ENCODE measurements at regions not wholly inside any gene's neighbourhood (a gene's known extent, or its start where the extent isn't known, plus 50 kb on each side); places are given as distances from the start of the nearest gene placed in this dataset.

DNA sequence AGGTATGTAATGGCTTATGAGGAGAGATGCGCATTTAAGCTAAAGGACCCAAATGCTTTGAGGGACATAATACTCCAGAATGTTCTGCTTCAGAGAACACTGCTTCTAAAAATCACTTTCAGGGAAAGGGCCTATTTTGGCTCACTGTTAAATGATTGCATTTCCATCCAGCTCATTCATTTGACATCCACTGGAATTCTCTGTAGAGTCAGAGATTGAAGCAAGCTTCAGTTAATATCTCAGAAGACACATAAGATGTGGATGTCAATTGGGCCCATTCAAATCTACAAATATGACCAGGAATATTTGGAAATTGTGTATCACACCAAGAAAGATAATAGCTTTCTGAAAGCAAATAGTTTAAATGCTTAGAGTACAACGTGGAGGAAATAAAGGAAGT lies 209.9 kb upstream of the VSTM2A start:
- Histone ChIP-seq H3K4me2 (ENCODE audit: low read length) (no peak overlapping the region), H3K4me1 (ENCODE audit: insufficient read depth, low read length) (no peaks in the 10 kb centered on the region), H3K4me3 (ENCODE audit: low read length) (no peak overlapping the region), H3K9ac (ENCODE audit: low read length) (no peak overlapping the region), H3K36me3 (ENCODE audit: low read depth, low read length) (no peaks in the 10 kb centered on the region), H3F3A (ENCODE audit: low read length, unreplicated experiment) (no peaks in the 10 kb centered on the region), H4K20me1 (ENCODE audit: low read length) (no peaks in the 10 kb centered on the region), H3K27me3 (ENCODE audit: low read length) (no peaks in the 10 kb centered on the region), H3K9me3 (ENCODE audit: low read length) (no peaks in the 10 kb centered on the region), H2AFZ (ENCODE audit: low read length) (no peak overlapping the region), H3K79me2 (ENCODE audit: low read length) (no peaks in the 10 kb centered on the region), H3K9me2 (replicated peaks; ENCODE audit: low read length) (no peaks in the 10 kb centered on the region), H3K27ac (ENCODE audit: low read length) (no peak overlapping the region)
- TF ChIP-seq EZH2 (IDR thresholded peaks at IDR 0.05; ENCODE audit: low read length, unreplicated experiment), result no peak
- TF ChIP-seq, protein P1, sequence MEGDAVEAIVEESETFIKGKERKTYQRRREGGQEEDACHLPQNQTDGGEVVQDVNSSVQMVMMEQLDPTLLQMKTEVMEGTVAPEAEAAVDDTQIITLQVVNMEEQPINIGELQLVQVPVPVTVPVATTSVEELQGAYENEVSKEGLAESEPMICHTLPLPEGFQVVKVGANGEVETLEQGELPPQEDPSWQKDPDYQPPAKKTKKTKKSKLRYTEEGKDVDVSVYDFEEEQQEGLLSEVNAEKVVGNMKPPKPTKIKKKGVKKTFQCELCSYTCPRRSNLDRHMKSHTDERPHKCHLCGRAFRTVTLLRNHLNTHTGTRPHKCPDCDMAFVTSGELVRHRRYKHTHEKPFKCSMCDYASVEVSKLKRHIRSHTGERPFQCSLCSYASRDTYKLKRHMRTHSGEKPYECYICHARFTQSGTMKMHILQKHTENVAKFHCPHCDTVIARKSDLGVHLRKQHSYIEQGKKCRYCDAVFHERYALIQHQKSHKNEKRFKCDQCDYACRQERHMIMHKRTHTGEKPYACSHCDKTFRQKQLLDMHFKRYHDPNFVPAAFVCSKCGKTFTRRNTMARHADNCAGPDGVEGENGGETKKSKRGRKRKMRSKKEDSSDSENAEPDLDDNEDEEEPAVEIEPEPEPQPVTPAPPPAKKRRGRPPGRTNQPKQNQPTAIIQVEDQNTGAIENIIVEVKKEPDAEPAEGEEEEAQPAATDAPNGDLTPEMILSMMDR (conservative IDR thresholded peaks at IDR 0.05; ENCODE audit: low read depth, low read length), result no peak
- TF ChIP-seq EZH2phosphoT487 (IDR thresholded peaks at IDR 0.05; ENCODE audit: borderline replicate concordance, low read length), result no peak
- DNase-seq, result no peak
- ChIA-PET POLR2A (ENCODE audit: unreplicated experiment) (no interaction called here), CTCF (no interaction called here)
- intact Hi-C loops (cut with micrococcal nuclease), result no loop called here
- ATAC-seq, result no peak
- BruUV-seq (replicated peaks), result no TSS peak

DNA sequence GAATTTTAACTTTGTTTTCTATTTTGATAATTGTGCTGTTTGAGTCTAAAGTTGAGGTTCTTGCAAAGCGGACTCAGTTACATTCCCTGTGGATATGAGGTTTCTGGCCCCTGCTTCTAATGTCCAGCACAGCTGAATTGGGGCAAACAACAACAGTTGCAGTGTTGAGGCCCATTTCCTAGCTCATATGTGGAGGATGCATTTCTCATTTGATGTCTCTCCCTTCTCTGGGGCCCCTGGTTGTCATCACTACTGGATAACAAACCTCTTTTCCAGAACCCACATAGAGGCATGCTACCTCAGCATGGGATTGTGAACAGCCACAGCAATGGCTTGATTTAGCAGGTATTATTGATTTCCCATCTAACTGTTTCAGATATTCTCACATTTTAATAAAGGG lies 208.2 kb upstream of the VSTM2A start:
- Histone ChIP-seq H3K9me2 (replicated peaks; ENCODE audit: low read length) (no peaks in the 10 kb centered on the region), H3K79me2 (ENCODE audit: low read length) (no peaks in the 10 kb centered on the region), H3K4me3 (ENCODE audit: low read length) (no peak overlapping the region), H3K27me3 (ENCODE audit: low read length) (no peaks in the 10 kb centered on the region), H3F3A (ENCODE audit: low read length, unreplicated experiment) (no peaks in the 10 kb centered on the region), H4K20me1 (ENCODE audit: low read length) (no peaks in the 10 kb centered on the region), H3K9me3 (ENCODE audit: low read length) (no peaks in the 10 kb centered on the region), H3K27ac (ENCODE audit: low read length) (no peak overlapping the region), H3K4me2 (ENCODE audit: low read length) (no peak overlapping the region), H2AFZ (ENCODE audit: low read length) (no peak overlapping the region), H3K9ac (ENCODE audit: low read length) (no peak overlapping the region), H3K4me1 (ENCODE audit: insufficient read depth, low read length) (no peaks in the 10 kb centered on the region), H3K36me3 (ENCODE audit: low read depth, low read length) (no peaks in the 10 kb centered on the region)
- ChIA-PET CTCF (no interaction called here), POLR2A (ENCODE audit: unreplicated experiment) (no interaction called here)
- intact Hi-C loops (cut with micrococcal nuclease), result no loop called here
- TF ChIP-seq, protein P1 (conservative IDR thresholded peaks at IDR 0.05; ENCODE audit: low read depth, low read length), result no peak
- TF ChIP-seq EZH2phosphoT487 (IDR thresholded peaks at IDR 0.05; ENCODE audit: borderline replicate concordance, low read length) (no peak), EZH2 (IDR thresholded peaks at IDR 0.05; ENCODE audit: low read length, unreplicated experiment) (no peak)
- no peak for DNase-seq
- BruUV-seq (replicated peaks), result no TSS peak
- ATAC-seq, result no peak

DNA sequence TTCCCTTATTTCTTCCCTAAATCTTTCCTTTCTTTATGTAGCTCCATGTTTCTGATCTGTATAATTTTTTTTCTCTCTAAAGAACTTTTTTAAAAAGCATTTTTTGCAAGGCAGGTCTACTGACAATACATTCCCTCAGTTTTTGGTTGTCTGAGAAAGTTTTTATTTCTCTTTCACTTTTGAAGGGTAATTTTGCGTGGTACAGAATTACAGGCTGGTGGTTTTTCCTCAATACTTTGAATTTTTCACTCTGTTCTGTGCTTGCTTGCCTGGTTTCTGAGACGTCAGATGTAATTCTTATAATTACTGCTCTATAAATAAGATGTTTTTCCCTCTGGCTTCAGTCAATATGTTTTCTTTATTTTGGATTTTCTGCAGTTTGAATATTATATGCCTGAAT lies 205.4 kb upstream of the VSTM2A start:
- Histone ChIP-seq H3K9me2 (replicated peaks; ENCODE audit: low read length) (no peaks in the 10 kb centered on the region), H2AFZ (ENCODE audit: low read length) (no peak overlapping the region), H3F3A (ENCODE audit: low read length, unreplicated experiment) (no peaks in the 10 kb centered on the region), H3K4me1 (ENCODE audit: insufficient read depth, low read length) (no peaks in the 10 kb centered on the region), H3K9me3 (ENCODE audit: low read length) (no peaks in the 10 kb centered on the region), H3K4me3 (ENCODE audit: low read length) (no peak overlapping the region), H3K27ac (ENCODE audit: low read length) (no peak overlapping the region), H3K4me2 (ENCODE audit: low read length) (no peak overlapping the region), H3K27me3 (ENCODE audit: low read length) (no peaks in the 10 kb centered on the region), H3K36me3 (ENCODE audit: low read depth, low read length) (no peaks in the 10 kb centered on the region), H4K20me1 (ENCODE audit: low read length) (no peaks in the 10 kb centered on the region), H3K79me2 (ENCODE audit: low read length) (no peaks in the 10 kb centered on the region), H3K9ac (ENCODE audit: low read length) (no peak overlapping the region)
- TF ChIP-seq EZH2phosphoT487 (IDR thresholded peaks at IDR 0.05; ENCODE audit: borderline replicate concordance, low read length), result no peak
- no peak for ATAC-seq
- ChIA-PET CTCF (no interaction called here), POLR2A (ENCODE audit: unreplicated experiment) (no interaction called here)
- DNase-seq, result no peak
- intact Hi-C loops (cut with micrococcal nuclease), result no loop called here
- BruUV-seq (replicated peaks), result no TSS peak
